ENCODE measurements at regions not wholly inside any gene's neighbourhood (a gene's known extent, or its start where the extent isn't known, plus 50 kb on each side); places are given as distances from the start of the nearest gene placed in this dataset.

DNA sequence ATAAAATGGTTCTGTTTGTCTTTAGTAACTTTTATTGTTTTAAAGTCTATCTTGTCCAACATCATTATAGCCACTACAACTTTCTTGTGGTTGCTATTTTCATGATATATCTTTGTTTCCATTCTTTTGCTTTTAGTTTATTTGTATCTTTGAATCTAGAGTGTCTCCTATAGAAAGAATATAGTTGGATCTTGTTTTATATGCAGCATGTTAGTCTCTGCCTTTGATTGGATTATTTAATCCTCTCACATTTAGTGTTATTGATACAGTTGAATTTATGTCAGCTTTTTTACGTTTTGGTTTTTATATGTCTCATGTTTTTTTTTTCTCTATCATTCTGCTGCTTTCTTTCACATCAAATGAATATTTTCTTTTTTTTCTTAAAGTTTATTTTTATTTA, 98.1 kb downstream of the VSIG4 start:
- H3K4me2 ChIP-seq: no peak overlapping the region
- H3K4me3 ChIP-seq: no peak overlapping the region
- BruUV-seq (replicated peaks): no TSS peak
- DNase-seq: no peak
- H3K9me3 ChIP-seq (ENCODE audit: insufficient read depth, low read depth): no peaks in the 10 kb centered on the region
- H3K79me2 ChIP-seq (ENCODE audit: low read depth): no peaks in the 10 kb centered on the region
- intact Hi-C loops (cut with micrococcal nuclease; ENCODE audit: unreplicated experiment): no loop called here
- H3F3A ChIP-seq (ENCODE audit: insufficient read depth, low read depth): no peaks in the 10 kb centered on the region
- H3K27ac ChIP-seq: no peak overlapping the region
- CTCF ChIA-PET: no interaction called here
- POLR2A ChIA-PET (ENCODE audit: unreplicated experiment): no interaction called here
- H3K9me2 ChIP-seq (ENCODE audit: insufficient read depth): no peaks in the 10 kb centered on the region
- no peaks in the 10 kb centered on the region for H3K36me3 ChIP-seq (ENCODE audit: low read depth)
- H3K27me3 ChIP-seq (ENCODE audit: insufficient read depth, low read depth): no peaks in the 10 kb centered on the region
- H3K4me1 ChIP-seq (replicated peaks; ENCODE audit: insufficient read depth): no peaks in the 10 kb centered on the region
- H4K20me1 ChIP-seq (ENCODE audit: insufficient read depth): no peaks in the 10 kb centered on the region
- TF ChIP-seq, protein P1, sequence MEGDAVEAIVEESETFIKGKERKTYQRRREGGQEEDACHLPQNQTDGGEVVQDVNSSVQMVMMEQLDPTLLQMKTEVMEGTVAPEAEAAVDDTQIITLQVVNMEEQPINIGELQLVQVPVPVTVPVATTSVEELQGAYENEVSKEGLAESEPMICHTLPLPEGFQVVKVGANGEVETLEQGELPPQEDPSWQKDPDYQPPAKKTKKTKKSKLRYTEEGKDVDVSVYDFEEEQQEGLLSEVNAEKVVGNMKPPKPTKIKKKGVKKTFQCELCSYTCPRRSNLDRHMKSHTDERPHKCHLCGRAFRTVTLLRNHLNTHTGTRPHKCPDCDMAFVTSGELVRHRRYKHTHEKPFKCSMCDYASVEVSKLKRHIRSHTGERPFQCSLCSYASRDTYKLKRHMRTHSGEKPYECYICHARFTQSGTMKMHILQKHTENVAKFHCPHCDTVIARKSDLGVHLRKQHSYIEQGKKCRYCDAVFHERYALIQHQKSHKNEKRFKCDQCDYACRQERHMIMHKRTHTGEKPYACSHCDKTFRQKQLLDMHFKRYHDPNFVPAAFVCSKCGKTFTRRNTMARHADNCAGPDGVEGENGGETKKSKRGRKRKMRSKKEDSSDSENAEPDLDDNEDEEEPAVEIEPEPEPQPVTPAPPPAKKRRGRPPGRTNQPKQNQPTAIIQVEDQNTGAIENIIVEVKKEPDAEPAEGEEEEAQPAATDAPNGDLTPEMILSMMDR (conservative IDR thresholded peaks at IDR 0.05): no peak
- TF ChIP-seq EZH2 (IDR thresholded peaks at IDR 0.05; ENCODE audit: low read depth): no peak
- H2AFZ ChIP-seq: no peak overlapping the region

DNA sequence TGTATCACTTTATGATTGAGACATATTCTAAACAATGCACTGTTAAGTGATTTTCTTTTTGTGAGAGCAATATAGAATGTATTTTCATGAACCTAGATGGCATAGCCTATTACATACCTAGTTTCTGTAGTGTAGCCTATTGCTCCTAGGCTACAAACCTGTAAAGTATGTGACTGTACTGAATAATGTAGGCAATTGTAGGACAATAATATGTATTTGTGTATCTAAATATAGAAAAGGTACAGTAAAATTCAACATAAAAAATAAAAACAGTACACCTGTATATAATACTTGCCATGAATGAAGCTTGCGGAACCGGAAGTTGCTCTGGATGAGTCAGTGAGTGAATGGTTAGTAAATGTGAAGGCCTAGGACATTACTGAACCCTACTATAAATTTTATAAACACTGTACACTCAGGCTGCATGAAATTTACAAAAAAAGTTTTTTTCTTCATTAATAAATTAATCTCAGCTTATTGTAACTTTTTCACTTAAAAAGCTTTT, 106.7 kb downstream of the VSIG4 start:
- Histone ChIP-seq H3F3A (ENCODE audit: insufficient read depth, low read depth) (peaks cover 16% of the 10 kb centered on the region; the same call in 1 of the 2 replicates), H3K9me2 (ENCODE audit: insufficient read depth) (no peaks in the 10 kb centered on the region), H3K27ac (peak overlapping the region; percentile 67), H3K9me3 (ENCODE audit: insufficient read depth, low read depth) (no peaks in the 10 kb centered on the region), H3K27me3 (ENCODE audit: insufficient read depth, low read depth) (no peaks in the 10 kb centered on the region), H3K4me3 (no peak overlapping the region), H3K36me3 (ENCODE audit: low read depth) (no peaks in the 10 kb centered on the region), H3K4me2 (no peak overlapping the region), H3K79me2 (ENCODE audit: low read depth) (no peaks in the 10 kb centered on the region), H2AFZ (no peak overlapping the region), H3K4me1 (replicated peaks; ENCODE audit: insufficient read depth) (peaks cover 6% of the 10 kb centered on the region; the same call in 1 of the 2 replicates), H4K20me1 (ENCODE audit: insufficient read depth) (no peaks in the 10 kb centered on the region)
- no peak for TF ChIP-seq EZH2 (IDR thresholded peaks at IDR 0.05; ENCODE audit: low read depth)
- CTCF ChIA-PET: no interaction called here
- POLR2A ChIA-PET (ENCODE audit: unreplicated experiment): no interaction called here
- intact Hi-C loops (cut with micrococcal nuclease; ENCODE audit: unreplicated experiment): no loop called here
- no TSS peak for BruUV-seq (replicated peaks)
- no peak for DNase-seq

GRCh38 chrX:65932173-65933084, 107.5 kb downstream of the VSIG4 start:
- Histone ChIP-seq H3K79me2 (ENCODE audit: low read depth) (no peaks in the 10 kb centered on the region), H3K36me3 (ENCODE audit: low read depth) (no peaks in the 10 kb centered on the region), H3K27ac (peak overlapping the region; percentile 67), H3K4me2 (no peak overlapping the region), H3K9me3 (ENCODE audit: insufficient read depth, low read depth) (no peaks in the 10 kb centered on the region), H3F3A (ENCODE audit: insufficient read depth, low read depth) (peaks cover 16% of the 10 kb centered on the region; the same call in 1 of the 2 replicates), H3K4me1 (replicated peaks; ENCODE audit: insufficient read depth) (peaks cover 6% of the 10 kb centered on the region; the same call in 1 of the 2 replicates), H2AFZ (no peak overlapping the region), H4K20me1 (ENCODE audit: insufficient read depth) (no peaks in the 10 kb centered on the region), H3K4me3 (no peak overlapping the region), H3K27me3 (ENCODE audit: insufficient read depth, low read depth) (no peaks in the 10 kb centered on the region), H3K9me2 (ENCODE audit: insufficient read depth) (no peaks in the 10 kb centered on the region)
- TF ChIP-seq, protein P1 (conservative IDR thresholded peaks at IDR 0.05): no peak
- TF ChIP-seq EZH2 (IDR thresholded peaks at IDR 0.05; ENCODE audit: low read depth): no peak
- no TSS peak for BruUV-seq (replicated peaks)
- ChIA-PET POLR2A (ENCODE audit: unreplicated experiment) (no interaction called here), CTCF (no interaction called here)
- intact Hi-C loops (cut with micrococcal nuclease; ENCODE audit: unreplicated experiment): no loop called here
- DNase-seq: peak; percentile 20 to 78

Measured in PC-9 (cell line).